Stomach (tissue), 8 donors: ENCODE measurements at regions not wholly inside any gene's neighbourhood (a gene's known extent, or its start where the extent isn't known, plus 50 kb on each side); places are given as distances from the start of the nearest gene placed in this dataset.

Source experiments
- DNase-seq, 2 donors: peaks; one replicate each; pipeline versions ENCODE4 v3.0.0 to v3.0.0-alpha.2; 2013 to 2019
- H3K27ac ChIP-seq, 5 donors: fragments of 200-600 bp in 4 of 5; sonication (generic) in 4 of 5; one replicate each; pipeline ENCODE4 v1.5.1; 2013 to 2019; ENCODE audit warnings: mild to moderate bottlenecking in 1 of 5, moderate library complexity in 1 of 5
- H3K27me3 ChIP-seq, 3 donors: fragments of 200-600 bp; sonication (generic); one replicate each; pipeline ENCODE4 v1.5.1; 2017 to 2019; ENCODE audit warnings: mixed run types in 1 of 3
- H3K36me3 ChIP-seq, 4 donors: fragments of 200-600 bp; sonication (generic); 1 replicate in 3 of 4; 2 replicates in 1 of 4; pipeline ENCODE4 v1.5.1; 2016 to 2019
- H3K4me1 ChIP-seq, 4 donors: fragments of 200-600 bp; sonication (generic); one replicate each; pipeline ENCODE4 v1.5.1; 2016 to 2019
- H3K4me3 ChIP-seq, 4 donors: fragments of 200-600 bp; sonication (generic) in 3 of 4; one replicate each; pipeline ENCODE4 v1.5.1; 2016 to 2019; ENCODE audit warnings: mild to moderate bottlenecking in 1 of 4
- H3K9me3 ChIP-seq, 4 donors: fragments of 200-600 bp; sonication (generic); one replicate each; pipeline ENCODE4 v1.5.1; 2016 to 2019
- CTCF ChIP-seq, 7 experiments: fragments of 450-650 bp in 4 of 7; fragments of 200-600 bp in 3 of 7; sonication (generic) in 3 of 7; IDR thresholded peaks; one replicate each; pipeline ENCODE4 v1.5.1; 2016 to 2019; ENCODE audit warnings: antibody characterized with exemption in 7 of 7, control low read depth in 2 of 7, mild to moderate bottlenecking in 1 of 7
- EP300 ChIP-seq: sonication (generic); formaldehyde crosslinking; IDR thresholded peaks from one replicate; pipeline ENCODE4 v1.6.1; 2017; ENCODE audit warnings: antibody characterized with exemption
- POLR2A ChIP-seq, 4 donors: fragments of 450-650 bp; IDR thresholded peaks; one replicate each; pipeline ENCODE4 v1.6.1; 2016; ENCODE audit warnings: antibody characterized with exemption in 4 of 4, control low read depth in 2 of 4, mild to moderate bottlenecking in 1 of 4, moderate library complexity in 1 of 4
- POLR2AphosphoS5 ChIP-seq, 3 donors: sonication (generic); formaldehyde crosslinking; IDR thresholded peaks; one replicate each; pipeline ENCODE4 v1.6.1; 2016; ENCODE audit warnings: antibody characterized with exemption in 3 of 3
- WGBS, 5 donors: extraction: QIAGEN DNeasy Blood & Tissue Kit in 3 of 5; methylation state at CpG; one replicate each; pipeline versions ENCODE4 v1.1.5 to v1.1.7; 2013 to 2018; 5-methylcytosine and 5-hydroxymethylcytosine counted together
- intact Hi-C: fragments of 100-400 bp; cut with DNase I; formaldehyde crosslinking; loops from one replicate; pipeline ENCODE4 v1.15.1; 2023; ENCODE audit warnings: low total_unique reads
- donor health status: healthy with polysubstance abuse.
- donor health status: Bipolar disorder and iron deficiency.
- donor health status: healthy.

GRCh38 chr13:68748038-68748437 is 1359.6 kb upstream of the ATXN8OS start:
- Histone ChIP-seq H3K4me1 (no peaks in the 10 kb centered on the region), H3K36me3 (no peaks in the 10 kb centered on the region), H3K27ac (no peak overlapping the region), H3K27me3 (no peaks in the 10 kb centered on the region), H3K4me3 (no peak overlapping the region), H3K9me3 (no peaks in the 10 kb centered on the region)
- no peak for DNase-seq
- no peak for TF ChIP-seq EP300
- TF ChIP-seq CTCF (IDR thresholded peaks at IDR 0.05): no peak
- intact Hi-C loops: no loop called here
- WGBS, 5 donors: 76 to 87% (median 86%) methylated on average over 5 of the region's 5 CpGs

GRCh38 chr13:68745502-68745901 is 1362.1 kb upstream of the ATXN8OS start:
- Histone ChIP-seq H3K4me3 (no peak overlapping the region), H3K27ac (no peak overlapping the region), H3K4me1 (no peaks in the 10 kb centered on the region), H3K36me3 (no peaks in the 10 kb centered on the region), H3K27me3 (no peaks in the 10 kb centered on the region), H3K9me3 (no peaks in the 10 kb centered on the region)
- intact Hi-C loops: no loop called here
- TF ChIP-seq POLR2AphosphoS5 (IDR thresholded peaks at IDR 0.05) (no peak), POLR2A (IDR thresholded peaks at IDR 0.05) (no peak)
- DNase-seq: no peak
- 27 to 70% (median 42%) methylated on average over 1 of the region's 1 CpG for WGBS, 5 donors

GRCh38 chr13:68736961-68737360 is 1370.7 kb upstream of the ATXN8OS start:
- Histone ChIP-seq H3K9me3 (no peaks in the 10 kb centered on the region), H3K27ac (no peak overlapping the region), H3K4me3 (no peak overlapping the region), H3K27me3 (no peaks in the 10 kb centered on the region), H3K36me3 (no peaks in the 10 kb centered on the region), H3K4me1 (no peaks in the 10 kb centered on the region)
- 42 to 55% (median 44%) methylated on average over 2 of the region's 2 CpGs for WGBS, 5 donors
- intact Hi-C loops: no loop called here
- TF ChIP-seq EP300 (no peak), CTCF (IDR thresholded peaks at IDR 0.05) (no peak), POLR2A (IDR thresholded peaks at IDR 0.05) (no peak), POLR2AphosphoS5 (IDR thresholded peaks at IDR 0.05) (no peak)
- DNase-seq: no peak

- H3K36me3 ChIP-seq: no peaks in the 10 kb centered on the region
- no peak overlapping the region for H3K27ac ChIP-seq
- H3K4me1 ChIP-seq: no peaks in the 10 kb centered on the region
- intact Hi-C loops: no loop called here
- WGBS, 5 donors: 41 to 57% (median 51%) methylated on average over 4 of the region's 4 CpGs
- H3K27me3 ChIP-seq: no peaks in the 10 kb centered on the region
- DNase-seq: peak in 1 of 2 donors; percentile 23
- H3K9me3 ChIP-seq: no peaks in the 10 kb centered on the region
- H3K4me3 ChIP-seq: no peak overlapping the region
- TF ChIP-seq POLR2A (IDR thresholded peaks at IDR 0.05) (no peak), POLR2AphosphoS5 (IDR thresholded peaks at IDR 0.05) (no peak), EP300 (no peak)
Measured at GRCh38 chr13:68727798-68728197, 1379.8 kb upstream of the ATXN8OS start.

GRCh38 chr13:68727165-68727564 is 1380.5 kb upstream of the ATXN8OS start:
- intact Hi-C loops: no loop called here
- Histone ChIP-seq H3K9me3 (no peaks in the 10 kb centered on the region), H3K4me1 (no peaks in the 10 kb centered on the region), H3K27ac (no peak overlapping the region), H3K36me3 (no peaks in the 10 kb centered on the region), H3K27me3 (no peaks in the 10 kb centered on the region), H3K4me3 (no peak overlapping the region)
- WGBS, 5 donors: 88 to 96% (median 89%) methylated on average over 1 of the region's 1 CpG
- TF ChIP-seq EP300 (no peak), CTCF (IDR thresholded peaks at IDR 0.05) (no peak), POLR2AphosphoS5 (IDR thresholded peaks at IDR 0.05) (no peak), POLR2A (IDR thresholded peaks at IDR 0.05) (no peak)
- no peak for DNase-seq
